Astrocyte of the spinal cord (primary cell): ENCODE measurements at regions not wholly inside any gene's neighbourhood (a gene's known extent, or its start where the extent isn't known, plus 50 kb on each side); places are given as distances from the start of the nearest gene placed in this dataset.
A peak's percentile ranks its signal among the peaks of the same experiment; 100 is the strongest.
"Not testable (repeated sequence)": the region's sequence is repeated elsewhere in the genome, so short reads cannot be mapped to it uniquely, and the experiment has no call there.

Source experiments
- DNase-seq: peaks from one replicate; pipeline ENCODE4 v3.0.0; 2011; ENCODE audit warnings: low read depth, low spot score
- H3K4me3 ChIP-seq: 2 replicates; pipeline ENCODE4 v1.5.1; 2011; ENCODE audit warnings: low read depth, mild to moderate bottlenecking, low read length, moderate library complexity
- in situ Hi-C: cut with HindIII; loops from 2 replicates; pipeline ENCODE4 v1.10.0; 2017; ENCODE audit warnings: low sequenced_read_pairs
- TF ChIP-seq, protein P1 (sequence below): IDR thresholded peaks from 2 replicates; pipeline ENCODE4 v1.5.1; 2012; ENCODE audit warnings: low read depth, mild to moderate bottlenecking, low read length, inconsistent platforms

DNA sequence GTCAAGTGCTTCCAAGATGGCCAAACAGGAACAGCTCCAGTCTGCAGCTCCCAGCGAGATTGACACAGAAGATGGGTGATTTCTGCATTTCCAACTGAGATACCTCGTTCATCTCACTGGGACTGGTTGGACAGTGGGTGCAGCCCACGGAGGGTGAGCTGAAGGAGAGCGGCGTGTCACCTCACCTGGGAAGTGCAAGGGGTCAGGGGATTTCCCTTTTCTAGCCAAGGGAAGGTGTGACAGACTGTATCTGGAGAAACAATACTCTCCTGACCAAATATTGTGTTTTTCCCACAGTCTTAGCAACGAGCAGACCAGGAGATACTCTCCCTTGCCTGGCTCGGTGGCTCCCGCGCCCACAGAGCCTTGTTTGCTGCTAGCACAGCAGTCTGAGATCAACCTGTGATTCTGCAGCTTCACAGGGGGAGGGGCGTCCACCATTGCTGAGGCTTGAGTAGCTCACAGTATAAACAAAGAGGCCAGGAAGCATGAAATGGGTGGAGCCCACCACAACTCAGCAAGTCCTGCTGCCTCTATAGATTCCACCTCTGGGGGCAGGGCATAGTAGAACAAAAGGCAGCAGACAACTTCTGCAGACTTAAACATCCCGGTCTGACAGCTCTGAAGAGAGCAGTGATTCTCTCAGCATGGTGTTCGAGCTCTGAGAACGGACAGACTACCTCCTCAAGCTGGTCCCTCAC, 293.5 kb upstream of the SUCLG2 start:
- no peak for DNase-seq
- in situ Hi-C loops: no loop called here
- H3K4me3 ChIP-seq: no peak overlapping the region
- TF ChIP-seq, protein P1, sequence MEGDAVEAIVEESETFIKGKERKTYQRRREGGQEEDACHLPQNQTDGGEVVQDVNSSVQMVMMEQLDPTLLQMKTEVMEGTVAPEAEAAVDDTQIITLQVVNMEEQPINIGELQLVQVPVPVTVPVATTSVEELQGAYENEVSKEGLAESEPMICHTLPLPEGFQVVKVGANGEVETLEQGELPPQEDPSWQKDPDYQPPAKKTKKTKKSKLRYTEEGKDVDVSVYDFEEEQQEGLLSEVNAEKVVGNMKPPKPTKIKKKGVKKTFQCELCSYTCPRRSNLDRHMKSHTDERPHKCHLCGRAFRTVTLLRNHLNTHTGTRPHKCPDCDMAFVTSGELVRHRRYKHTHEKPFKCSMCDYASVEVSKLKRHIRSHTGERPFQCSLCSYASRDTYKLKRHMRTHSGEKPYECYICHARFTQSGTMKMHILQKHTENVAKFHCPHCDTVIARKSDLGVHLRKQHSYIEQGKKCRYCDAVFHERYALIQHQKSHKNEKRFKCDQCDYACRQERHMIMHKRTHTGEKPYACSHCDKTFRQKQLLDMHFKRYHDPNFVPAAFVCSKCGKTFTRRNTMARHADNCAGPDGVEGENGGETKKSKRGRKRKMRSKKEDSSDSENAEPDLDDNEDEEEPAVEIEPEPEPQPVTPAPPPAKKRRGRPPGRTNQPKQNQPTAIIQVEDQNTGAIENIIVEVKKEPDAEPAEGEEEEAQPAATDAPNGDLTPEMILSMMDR: no peak

DNA sequence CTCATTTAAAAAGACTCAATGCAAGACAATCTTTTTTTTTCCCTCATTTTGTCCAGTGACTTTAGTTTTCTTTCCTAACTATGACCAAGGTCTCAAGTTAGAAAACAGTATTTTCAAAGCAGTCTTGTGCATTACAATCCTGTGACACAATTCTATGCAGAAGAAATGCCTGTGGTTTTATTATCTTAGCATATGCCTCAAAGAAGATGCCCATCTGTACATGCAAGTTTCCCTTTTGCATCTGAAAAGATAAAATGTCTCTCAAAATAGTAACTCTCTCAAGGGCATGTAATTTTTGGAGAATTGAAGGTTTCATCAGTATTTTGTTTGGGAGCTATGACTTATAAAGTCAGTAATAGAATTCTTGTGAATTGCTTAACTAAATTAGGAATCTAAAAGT, 292.0 kb upstream of the SUCLG2 start:
- H3K4me3 ChIP-seq: no peak overlapping the region
- TF ChIP-seq, protein P1: no peak
- in situ Hi-C loops: no loop called here
- peak; percentile 11 for DNase-seq

DNA sequence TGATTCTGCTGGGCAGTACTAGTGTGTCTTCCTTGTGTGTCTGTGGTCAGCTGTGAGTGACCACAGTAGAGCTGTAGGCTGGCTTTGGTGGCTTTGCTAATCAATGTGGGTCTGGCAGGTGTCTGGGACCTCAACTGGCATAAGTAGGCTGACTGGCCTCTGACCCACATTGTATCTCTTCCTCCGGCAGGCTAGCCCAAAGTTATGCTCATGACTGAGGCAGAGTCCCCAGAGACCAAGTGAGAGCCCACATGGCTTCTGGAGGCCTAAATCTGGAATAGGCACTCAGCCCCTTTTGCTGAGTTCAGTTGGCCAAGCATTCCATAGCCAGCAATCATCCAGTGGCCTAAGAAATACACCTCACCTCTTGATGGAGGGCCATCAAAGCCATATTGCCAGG, 289.1 kb upstream of the SUCLG2 start:
- TF ChIP-seq, protein P1: no peak
- H3K4me3 ChIP-seq: no peak overlapping the region
- in situ Hi-C loops: no loop called here
- no peak for DNase-seq

DNA sequence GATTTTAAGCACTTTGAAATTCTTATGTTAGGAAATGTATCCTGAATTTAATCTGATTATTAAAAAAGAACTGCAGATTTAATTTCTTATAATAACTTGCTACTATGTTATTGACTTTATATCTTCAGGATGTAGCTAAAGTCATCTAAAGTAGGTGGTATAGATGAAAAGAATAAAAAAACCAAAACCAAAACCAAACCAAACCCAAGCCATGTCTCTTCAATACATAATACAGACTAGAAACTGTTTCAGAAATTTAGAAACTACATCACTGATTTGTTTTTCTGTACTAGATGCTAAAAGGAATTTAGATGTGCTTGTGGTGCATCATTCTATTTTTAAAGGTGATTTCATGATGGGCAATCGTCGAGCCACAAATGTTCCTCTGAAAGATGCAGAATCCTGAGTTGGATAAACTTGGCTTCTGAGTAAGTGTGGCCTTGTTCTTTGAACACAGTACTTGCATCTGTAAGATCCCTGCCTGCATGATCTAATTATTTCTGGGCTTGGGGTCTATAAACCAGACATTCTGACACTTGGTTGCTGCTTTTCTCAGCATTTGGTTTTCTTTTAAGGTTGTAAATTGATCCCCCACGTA, 287.1 kb upstream of the SUCLG2 start:
- in situ Hi-C loops: no loop called here
- TF ChIP-seq, protein P1: no peak
- H3K4me3 ChIP-seq: no peak overlapping the region
- no peak for DNase-seq

DNA sequence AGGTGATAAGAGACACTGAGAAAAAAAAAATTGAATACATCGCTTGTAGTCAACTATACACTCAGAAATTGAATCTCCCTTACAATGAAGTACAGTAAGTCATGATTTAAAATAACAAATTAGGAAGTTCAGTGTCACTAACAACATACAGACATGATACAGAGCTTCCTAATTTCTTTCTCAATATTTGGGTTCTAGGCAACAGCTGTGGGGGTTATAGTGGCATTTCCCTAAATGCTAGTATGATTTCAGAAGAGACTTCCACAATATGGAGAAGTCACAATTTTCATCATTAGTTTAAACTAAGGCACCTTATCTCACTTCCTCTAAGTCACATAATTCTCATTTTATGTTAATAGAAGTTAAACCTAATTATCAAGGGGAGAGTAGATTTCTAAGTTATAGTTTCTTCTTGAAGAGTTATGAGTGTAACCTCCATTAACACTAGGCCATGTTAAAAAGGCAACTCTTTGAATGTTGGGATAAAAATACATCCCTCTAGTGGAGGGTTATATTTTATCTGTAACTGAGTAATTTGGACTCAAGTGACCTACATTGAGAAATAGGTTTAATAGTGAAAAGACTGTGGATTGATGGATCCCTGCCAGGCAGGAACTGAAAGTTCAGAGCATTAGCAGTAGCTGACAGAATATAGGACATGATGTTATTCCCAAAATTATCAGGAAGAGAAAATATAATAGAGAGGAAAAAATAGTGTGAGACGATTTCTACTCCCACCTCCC, 286.0 kb upstream of the SUCLG2 start:
- TF ChIP-seq, protein P1: no peak
- no peak for DNase-seq
- no peak overlapping the region for H3K4me3 ChIP-seq
- in situ Hi-C loops: no loop called here

DNA sequence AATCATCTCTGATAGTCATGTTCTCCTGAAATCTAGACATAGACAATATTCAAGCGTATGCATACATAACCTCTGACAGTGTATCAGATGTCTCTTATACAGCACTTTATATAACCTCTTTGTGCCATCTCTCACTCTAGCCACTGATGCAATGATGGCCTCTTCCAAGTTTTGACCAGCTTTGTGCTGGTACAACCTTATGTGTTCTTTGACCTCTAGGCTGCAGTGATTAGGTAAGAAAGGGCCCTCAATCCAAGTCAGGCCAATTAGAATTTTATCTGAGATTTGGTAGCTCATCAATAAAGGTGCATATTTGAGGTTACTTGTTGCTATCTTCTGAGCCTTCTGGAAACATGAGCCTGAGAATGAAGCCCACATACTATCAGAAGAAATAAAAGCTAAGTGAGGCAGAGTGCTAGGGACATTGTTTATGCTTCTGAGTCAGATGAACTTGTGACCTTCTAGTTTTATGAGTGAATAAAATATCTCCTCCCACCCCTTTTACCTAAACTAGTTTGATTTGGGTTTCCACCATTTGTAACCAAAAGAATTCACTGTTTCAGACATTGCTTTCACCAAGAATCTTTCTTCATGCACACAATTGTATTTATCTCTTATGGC, 283.2 kb upstream of the SUCLG2 start:
- H3K4me3 ChIP-seq: no peak overlapping the region
- in situ Hi-C loops: no loop called here
- DNase-seq: no peak
- TF ChIP-seq, protein P1: no peak

DNA sequence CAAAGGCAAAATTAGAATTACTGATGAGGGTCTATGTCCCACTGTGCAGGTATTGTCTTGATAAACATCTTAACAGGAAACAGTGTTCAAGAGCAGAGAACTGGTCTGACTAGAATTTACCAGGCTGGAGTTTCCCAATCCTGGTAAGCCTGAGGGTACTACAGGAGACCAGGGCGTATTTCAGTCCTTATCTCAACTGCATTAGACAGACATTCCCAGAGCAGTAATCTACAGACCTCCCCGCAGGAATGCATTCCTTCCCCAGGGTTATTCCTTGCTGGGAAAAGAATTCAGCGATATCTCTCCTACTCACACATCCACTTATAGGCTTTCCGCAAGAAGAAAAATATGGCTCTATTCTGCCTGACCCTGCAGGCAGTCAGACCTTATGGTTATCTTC, 276.0 kb upstream of the SUCLG2 start:
- in situ Hi-C loops, H3K4me3 ChIP-seq, DNase-seq: not testable (repeated sequence)
